HepG2 (cell line): ENCODE measurements at regions not wholly inside any gene's neighbourhood (a gene's known extent, or its start where the extent isn't known, plus 50 kb on each side); places are given as distances from the start of the nearest gene placed in this dataset.

Experiments used
- ATAC-seq: fragments of 200-7000 bp; cut with Tn5 transposase; 3 replicates; pipeline ENCODE4 v1.9.1; 2020; ENCODE audit warnings: mild to moderate bottlenecking, moderate library complexity
- BruUV-seq: library from RNA; stranded (reverse); fragments of 400-500 nt; replicated peaks from 2 replicates; lab custom pipeline; 2021; lab: Mats Ljungman, UMichigan
- CTCF ChIA-PET: fragments of 300-600 bp; formaldehyde crosslinking; extraction: SDS; loops from one replicate; lab custom pipeline; 2021; ENCODE audit warnings: low total read pairs, inconsistent platforms, low intra/inter-chr PET ratio; lab: Yijun Ruan, JAX
- POLR2A ChIA-PET: fragments of 350-600 bp; sonication (Branson Sonifier 250); formaldehyde crosslinking; loops from one replicate; lab custom pipeline; 2020; ENCODE audit warnings: antibody characterized with exemption, inconsistent platforms; lab: Yijun Ruan, JAX
- DNase-seq: peaks from one replicate; pipeline ENCODE4 v3.0.0-alpha.2; 2015; ENCODE audit warnings: low spot score
- FAIRE-seq: peaks from 3 replicates; lab custom pipeline; 2011; peaks lifted over from hg19 to GRCh38; lab: Jason Lieb, UNC
- H2AFZ ChIP-seq: one replicate; pipeline ENCODE4 v1.6.1; 2011; ENCODE audit warnings: low read length, inconsistent platforms
- H3K27ac ChIP-seq: fragments of 300-600 bp; 3 replicates; pipeline ENCODE4 v1.8.0; 2011; ENCODE audit warnings: mixed run types, mild to moderate bottlenecking, mixed read lengths, low read length, inconsistent platforms; ENCODE audit not compliant: insufficient read depth; ENCODE audit errors: extremely low read length
- H3K27me3 ChIP-seq, 2 experiments: fragments of 200-600 bp in 1 of 2; 2 replicates in 1 of 2; 3 replicates in 1 of 2; pipeline versions ENCODE4 v1.6.0 to v1.8.0; 2011; ENCODE audit warnings: low read length in 2 of 2, mild to moderate bottlenecking in 2 of 2, moderate library complexity in 2 of 2, inconsistent platforms in 1 of 2; ENCODE audit not compliant: insufficient read depth in 2 of 2, control insufficient read depth in 1 of 2
- H3K36me3 ChIP-seq, 2 experiments: fragments of 200-600 bp in 1 of 2; replicated peaks in 1 of 2; 2 replicates in 1 of 2; 3 replicates in 1 of 2; pipeline versions ENCODE4 v1.5.1 to v1.8.0; 2011; ENCODE audit warnings: low read length in 2 of 2, inconsistent platforms in 1 of 2; ENCODE audit not compliant: insufficient read depth in 2 of 2, control insufficient read depth in 1 of 2
- H3K4me1 ChIP-seq: 2 replicates; pipeline ENCODE4 v1.5.1; 2012; ENCODE audit warnings: low read length, inconsistent platforms; ENCODE audit not compliant: insufficient read depth
- H3K4me2 ChIP-seq: 2 replicates; pipeline ENCODE4 v1.6.0; 2011; ENCODE audit warnings: low read depth, low read length, inconsistent platforms
- H3K4me3 ChIP-seq, 3 experiments: fragments of 200-600 bp in 1 of 3; sonication (generic), shearing (Covaris generic) in 1 of 3; replicated peaks in 1 of 3; 2 replicates each; pipeline ENCODE4 v1.5.1; 2011 to 2016; ENCODE audit warnings: low read length in 3 of 3, inconsistent platforms in 2 of 3, low read depth in 2 of 3, mild to moderate bottlenecking in 2 of 3, control low read depth in 1 of 3, mixed read lengths in 1 of 3; ENCODE audit not compliant: insufficient read depth in 1 of 3
- H3K79me2 ChIP-seq: one replicate; pipeline ENCODE4 v1.6.1; 2011; ENCODE audit warnings: low read length, inconsistent platforms; ENCODE audit not compliant: insufficient read depth
- H3K9ac ChIP-seq: 2 replicates; pipeline ENCODE4 v1.6.0; 2011; ENCODE audit warnings: mild to moderate bottlenecking, low read depth, low read length, inconsistent platforms; ENCODE audit not compliant: insufficient read depth
- H3K9me3 ChIP-seq: 2 replicates; pipeline ENCODE4 v1.5.1; 2012; ENCODE audit warnings: mild to moderate bottlenecking, low read length
- H4K20me1 ChIP-seq: 2 replicates; pipeline ENCODE4 v1.6.0; 2011; ENCODE audit warnings: inconsistent platforms, mild to moderate bottlenecking, low read length, moderate library complexity; ENCODE audit not compliant: insufficient read depth
- KAT2B ChIP-seq: fragments of 150-350 bp; IDR thresholded peaks from 2 replicates; pipeline ENCODE4 v1.6.1; 2014; ENCODE audit warnings: low read depth, low read length, borderline replicate concordance
- MIER2 ChIP-seq: IDR thresholded peaks from 2 replicates; pipeline ENCODE4 v1.6.1; 2016; ENCODE audit warnings: missing biosample characterization, missing genetic modification reagents
- MIER3 ChIP-seq: IDR thresholded peaks from 2 replicates; pipeline ENCODE4 v1.6.1; 2016; ENCODE audit warnings: missing compliant biosample characterization, borderline replicate concordance
- NFIB ChIP-seq: sonication (generic); formaldehyde crosslinking; IDR thresholded peaks from 2 replicates; pipeline ENCODE4 v1.9.0; 2021; ENCODE audit warnings: missing genetic modification reagents, mild to moderate bottlenecking, borderline replicate concordance
- TCF7 ChIP-seq: sonication (generic); IDR thresholded peaks from 2 replicates; pipeline ENCODE4 v1.6.1; 2016; ENCODE audit warnings: antibody characterized with exemption, low read depth
- ZFP36 ChIP-seq: fragments of 150-350 bp; IDR thresholded peaks from 2 replicates; pipeline ENCODE4 v1.6.1; 2018; ENCODE audit warnings: borderline replicate concordance, low read length, low read depth; ENCODE audit not compliant: partially characterized antibody
- ZNF33A ChIP-seq: sonication (generic); formaldehyde crosslinking; IDR thresholded peaks from 2 replicates; pipeline ENCODE4 v1.5.1; 2020; ENCODE audit warnings: missing genetic modification reagents, mild to moderate bottlenecking, moderate library complexity, borderline replicate concordance
- ZNF644 ChIP-seq: IDR thresholded peaks from 2 replicates; pipeline ENCODE4 v1.6.1; 2016; ENCODE audit warnings: low read depth
- ZNF691 ChIP-seq: sonication (generic); formaldehyde crosslinking; IDR thresholded peaks from 2 replicates; pipeline ENCODE4 v1.4.0; 2020; ENCODE audit warnings: missing genetic modification reagents, low read depth, mild to moderate bottlenecking, borderline replicate concordance
- ZNF737 ChIP-seq: sonication (generic); formaldehyde crosslinking; IDR thresholded peaks from 2 replicates; pipeline ENCODE4 v1.5.0; 2020; ENCODE audit warnings: missing genetic modification reagents, mild to moderate bottlenecking, borderline replicate concordance
- ZNF879 ChIP-seq: sonication (generic); formaldehyde crosslinking; IDR thresholded peaks from 2 replicates; pipeline ENCODE4 v1.8.1; 2023; ENCODE audit warnings: missing genetic modification reagents
- in situ Hi-C: cut with HindIII; loops from 2 replicates; pipeline ENCODE4 v1.10.0; 2017; ENCODE audit warnings: low pct_unique_long_range_greater_than_20kb; ENCODE audit not compliant: extremely low pct_ligation_motif_present
- intact Hi-C: fragments of 100-400 bp; cut with micrococcal nuclease; formaldehyde crosslinking; loops from one replicate; pipeline ENCODE4 v1.10.0; 2022; ENCODE audit not compliant: unreplicated experiment
- TF ChIP-seq, protein P1 (sequence below), 2 experiments: fragments of 450-650 bp in 1 of 2; sonication (generic) in 1 of 2; formaldehyde crosslinking in 1 of 2; IDR thresholded peaks; 2 replicates each; pipeline versions ENCODE4 v1.6.1 to v1.8.0; 2016 to 2022; ENCODE audit warnings: antibody characterized with exemption in 1 of 2, mild to moderate bottlenecking in 1 of 2, missing genetic modification reagents in 1 of 2

DNA sequence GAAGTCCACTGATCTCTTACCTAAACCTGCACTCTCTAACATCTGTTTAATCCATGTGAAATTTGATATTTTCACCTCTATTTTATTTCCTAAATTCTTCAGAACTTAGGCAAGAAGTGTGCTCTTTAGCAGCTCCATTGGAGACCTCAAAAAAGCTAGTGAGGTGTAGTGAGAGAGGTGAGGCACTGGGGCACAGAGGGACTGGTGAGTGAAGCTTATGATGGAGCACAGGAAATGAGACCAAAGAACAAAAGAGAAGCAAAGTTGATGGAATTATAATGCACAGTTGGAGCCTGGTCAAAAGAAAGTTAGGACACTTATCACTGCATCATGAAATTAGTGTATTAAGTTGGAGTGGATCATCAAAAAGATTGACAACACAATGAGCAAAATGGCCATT, 1050.7 kb upstream of the NRXN1 start:
- no peak overlapping the region for H2AFZ ChIP-seq
- no peak for FAIRE-seq
- TF ChIP-seq MIER2 (CRISPR knock-in tag) (no peak), ZNF879 (CRISPR knock-in tag) (no peak), MIER3 (CRISPR knock-in tag) (no peak), NFIB (CRISPR knock-in tag) (no peak), ZNF737 (no peak), ZNF33A (CRISPR knock-in tag) (no peak), TCF7 (no peak), KAT2B (no peak), ZNF644 (CRISPR knock-in tag) (no peak), ZNF691 (CRISPR knock-in tag) (no peak), ZFP36 (no peak)
- TF ChIP-seq, protein P1, sequence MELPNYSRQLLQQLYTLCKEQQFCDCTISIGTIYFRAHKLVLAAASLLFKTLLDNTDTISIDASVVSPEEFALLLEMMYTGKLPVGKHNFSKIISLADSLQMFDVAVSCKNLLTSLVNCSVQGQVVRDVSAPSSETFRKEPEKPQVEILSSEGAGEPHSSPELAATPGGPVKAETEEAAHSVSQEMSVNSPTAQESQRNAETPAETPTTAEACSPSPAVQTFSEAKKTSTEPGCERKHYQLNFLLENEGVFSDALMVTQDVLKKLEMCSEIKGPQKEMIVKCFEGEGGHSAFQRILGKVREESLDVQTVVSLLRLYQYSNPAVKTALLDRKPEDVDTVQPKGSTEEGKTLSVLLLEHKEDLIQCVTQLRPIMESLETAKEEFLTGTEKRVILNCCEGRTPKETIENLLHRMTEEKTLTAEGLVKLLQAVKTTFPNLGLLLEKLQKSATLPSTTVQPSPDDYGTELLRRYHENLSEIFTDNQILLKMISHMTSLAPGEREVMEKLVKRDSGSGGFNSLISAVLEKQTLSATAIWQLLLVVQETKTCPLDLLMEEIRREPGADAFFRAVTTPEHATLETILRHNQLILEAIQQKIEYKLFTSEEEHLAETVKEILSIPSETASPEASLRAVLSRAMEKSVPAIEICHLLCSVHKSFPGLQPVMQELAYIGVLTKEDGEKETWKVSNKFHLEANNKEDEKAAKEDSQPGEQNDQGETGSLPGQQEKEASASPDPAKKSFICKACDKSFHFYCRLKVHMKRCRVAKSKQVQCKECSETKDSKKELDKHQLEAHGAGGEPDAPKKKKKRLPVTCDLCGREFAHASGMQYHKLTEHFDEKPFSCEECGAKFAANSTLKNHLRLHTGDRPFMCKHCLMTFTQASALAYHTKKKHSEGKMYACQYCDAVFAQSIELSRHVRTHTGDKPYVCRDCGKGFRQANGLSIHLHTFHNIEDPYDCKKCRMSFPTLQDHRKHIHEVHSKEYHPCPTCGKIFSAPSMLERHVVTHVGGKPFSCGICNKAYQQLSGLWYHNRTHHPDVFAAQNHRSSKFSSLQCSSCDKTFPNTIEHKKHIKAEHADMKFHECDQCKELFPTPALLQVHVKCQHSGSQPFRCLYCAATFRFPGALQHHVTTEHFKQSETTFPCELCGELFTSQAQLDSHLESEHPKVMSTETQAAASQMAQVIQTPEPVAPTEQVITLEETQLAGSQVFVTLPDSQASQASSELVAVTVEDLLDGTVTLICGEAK (IDR thresholded peaks at IDR 0.05) = no peak
- TF ChIP-seq, protein P1 (CRISPR knock-in tag; IDR thresholded peaks at IDR 0.05) = no peak

More for the DNA sequence above, 1050.7 kb upstream of the NRXN1 start:
- Histone ChIP-seq H3K4me2 (no peak overlapping the region), H3K36me3 (no peaks in the 10 kb centered on the region), H3K4me1 (no peaks in the 10 kb centered on the region), H3K27me3 (no peaks in the 10 kb centered on the region), H3K79me2 (no peaks in the 10 kb centered on the region), H3K27ac (no peak overlapping the region), H3K4me3 (no peak overlapping the region), H4K20me1 (no peaks in the 10 kb centered on the region), H3K9me3 (peaks cover 24% of the 10 kb centered on the region), H3K9ac (no peak overlapping the region)
- DNase-seq = no peak
- BruUV-seq = no TSS peak
- no peak for ATAC-seq
- POLR2A ChIA-PET = no interaction called here
- CTCF ChIA-PET = no interaction called here
- intact Hi-C loops (no loop called here), in situ Hi-C loops (no loop called here)
